Suprapubic skin (tissue), 4 donors: ENCODE measurements at regions not wholly inside any gene's neighbourhood (a gene's known extent, or its start where the extent isn't known, plus 50 kb on each side); places are given as distances from the start of the nearest gene placed in this dataset.
"Not testable (repeated sequence)": the region's sequence is repeated elsewhere in the genome, so short reads cannot be mapped to it uniquely, and the experiment has no call there.

Source experiments
- DNase-seq, 2 donors: peaks; one replicate each; pipeline ENCODE4 v3.0.0-alpha.2; 2019; ENCODE audit warnings: low spot score in 2 of 2
- H3K27ac ChIP-seq: fragments of 200-600 bp; sonication (generic); one replicate; pipeline ENCODE4 v1.5.1; 2019
- H3K27me3 ChIP-seq: fragments of 200-600 bp; sonication (generic); one replicate; pipeline ENCODE4 v1.5.1; 2019
- H3K36me3 ChIP-seq: fragments of 200-600 bp; sonication (generic); one replicate; pipeline ENCODE4 v1.5.1; 2019
- H3K4me1 ChIP-seq: fragments of 200-600 bp; sonication (generic); one replicate; pipeline ENCODE4 v1.5.1; 2019
- H3K4me3 ChIP-seq: fragments of 200-600 bp; sonication (generic); one replicate; pipeline ENCODE4 v1.5.1; 2019; ENCODE audit warnings: mild to moderate bottlenecking
- H3K9me3 ChIP-seq: fragments of 200-600 bp; sonication (generic); one replicate; pipeline ENCODE4 v1.5.1; 2019
- CTCF ChIP-seq, 2 donors: fragments of 200-600 bp in 1 of 2; fragments of 450-650 bp in 1 of 2; sonication (generic) in 1 of 2; IDR thresholded peaks; one replicate each; pipeline ENCODE4 v1.5.1; 2016 to 2019; ENCODE audit warnings: antibody characterized with exemption in 2 of 2, mild to moderate bottlenecking in 1 of 2, moderate library complexity in 1 of 2
- EP300 ChIP-seq: sonication (generic); formaldehyde crosslinking; IDR thresholded peaks from one replicate; pipeline ENCODE4 v1.6.1; 2017; ENCODE audit warnings: antibody characterized with exemption
- POLR2A ChIP-seq, 2 donors: fragments of 450-650 bp; IDR thresholded peaks; one replicate each; pipeline ENCODE4 v1.6.1; 2017; ENCODE audit warnings: antibody characterized with exemption in 2 of 2, mild to moderate bottlenecking in 2 of 2, moderate library complexity in 2 of 2
- POLR2AphosphoS5 ChIP-seq, 3 donors: sonication (generic); formaldehyde crosslinking; IDR thresholded peaks; one replicate each; pipeline ENCODE4 v1.6.1; 2017; ENCODE audit warnings: antibody characterized with exemption in 3 of 3
- WGBS: methylation state at CpG from one replicate; pipeline ENCODE4 v1.1.5; 2018; 5-methylcytosine and 5-hydroxymethylcytosine counted together

GRCh38 chr6:75031102-75031501 is 174.8 kb downstream of the COL12A1 start:
- WGBS = 90% methylated on average over 2 of the region's 6 CpGs
- not testable (repeated sequence) for H3K9me3 ChIP-seq, H3K4me3 ChIP-seq, H3K4me1 ChIP-seq, H3K27ac ChIP-seq, H3K27me3 ChIP-seq, DNase-seq, H3K36me3 ChIP-seq

GRCh38 chr6:75029333-75029732 is 176.5 kb downstream of the COL12A1 start:
- 91% methylated on average over 5 of the region's 5 CpGs for WGBS
- no peaks in the 10 kb centered on the region for H3K4me1 ChIP-seq
- TF ChIP-seq POLR2AphosphoS5 (IDR thresholded peaks at IDR 0.05) (no peak), CTCF (IDR thresholded peaks at IDR 0.05) (no peak), POLR2A (IDR thresholded peaks at IDR 0.05) (no peak), EP300 (no peak)
- H3K4me3 ChIP-seq = no peak overlapping the region
- DNase-seq = no peak
- H3K36me3 ChIP-seq = no peaks in the 10 kb centered on the region
- H3K27me3 ChIP-seq = no peaks in the 10 kb centered on the region
- H3K9me3 ChIP-seq = no peaks in the 10 kb centered on the region
- H3K27ac ChIP-seq = no peak overlapping the region

GRCh38 chr6:75025371-75025770 is 180.5 kb downstream of the COL12A1 start:
- no peak overlapping the region for H3K4me3 ChIP-seq
- no peaks in the 10 kb centered on the region for H3K4me1 ChIP-seq
- no peak for DNase-seq
- no peaks in the 10 kb centered on the region for H3K27me3 ChIP-seq
- H3K9me3 ChIP-seq = no peaks in the 10 kb centered on the region
- H3K27ac ChIP-seq = no peak overlapping the region
- TF ChIP-seq POLR2AphosphoS5 (IDR thresholded peaks at IDR 0.05) (no peak), CTCF (IDR thresholded peaks at IDR 0.05) (no peak), POLR2A (IDR thresholded peaks at IDR 0.05) (no peak), EP300 (no peak)
- WGBS = 73% methylated on average over 2 of the region's 2 CpGs
- no peaks in the 10 kb centered on the region for H3K36me3 ChIP-seq

- Histone ChIP-seq H3K27me3 (no peaks in the 10 kb centered on the region), H3K27ac (no peak overlapping the region), H3K9me3 (no peaks in the 10 kb centered on the region), H3K36me3 (no peaks in the 10 kb centered on the region), H3K4me1 (no peaks in the 10 kb centered on the region), H3K4me3 (no peak overlapping the region)
- TF ChIP-seq POLR2A (IDR thresholded peaks at IDR 0.05) = no peak
- TF ChIP-seq CTCF (IDR thresholded peaks at IDR 0.05) = no peak
- TF ChIP-seq EP300 = no peak
- TF ChIP-seq POLR2AphosphoS5 (IDR thresholded peaks at IDR 0.05) = no peak
- no peak for DNase-seq
- 53% methylated on average over 1 of the region's 1 CpG for WGBS
These were observed 181.0 kb downstream of the COL12A1 start for GRCh38 chr6:75024828-75025227.

GRCh38 chr6:75023634-75024033 is 182.2 kb downstream of the COL12A1 start:
- H3K27ac ChIP-seq = no peak overlapping the region
- DNase-seq = no peak
- no peaks in the 10 kb centered on the region for H3K36me3 ChIP-seq
- H3K4me1 ChIP-seq = no peaks in the 10 kb centered on the region
- H3K27me3 ChIP-seq = no peaks in the 10 kb centered on the region
- H3K4me3 ChIP-seq = no peak overlapping the region
- no peaks in the 10 kb centered on the region for H3K9me3 ChIP-seq
- no peak for TF ChIP-seq EP300
- TF ChIP-seq CTCF (IDR thresholded peaks at IDR 0.05) = no peak
- no peak for TF ChIP-seq POLR2AphosphoS5 (IDR thresholded peaks at IDR 0.05)
- no peak for TF ChIP-seq POLR2A (IDR thresholded peaks at IDR 0.05)

GRCh38 chr6:75020971-75021370 is 184.9 kb downstream of the COL12A1 start:
- DNase-seq = no peak
- no peak overlapping the region for H3K27ac ChIP-seq

More at GRCh38 chr6:75020971-75021370, 184.9 kb downstream of the COL12A1 start:
- Histone ChIP-seq H3K27me3 (no peaks in the 10 kb centered on the region), H3K9me3 (no peaks in the 10 kb centered on the region), H3K36me3 (no peaks in the 10 kb centered on the region), H3K4me3 (no peak overlapping the region), H3K4me1 (no peaks in the 10 kb centered on the region)
- no peak for TF ChIP-seq CTCF (IDR thresholded peaks at IDR 0.05)
- no peak for TF ChIP-seq POLR2A (IDR thresholded peaks at IDR 0.05)
- TF ChIP-seq POLR2AphosphoS5 (IDR thresholded peaks at IDR 0.05) = no peak
- no peak for TF ChIP-seq EP300
- 88% methylated on average over 1 of the region's 1 CpG for WGBS
